B cell (primary cell): ENCODE measurements at regions not wholly inside any gene's neighbourhood (a gene's known extent, or its start where the extent isn't known, plus 50 kb on each side); places are given as distances from the start of the nearest gene placed in this dataset.

Experiments used
- ATAC-seq: fragments of 200-7000 bp; cut with Tn5 transposase; one replicate; pipeline ENCODE4 v1.10.0; 2021; ENCODE audit warnings: low read depth, mild to moderate bottlenecking, moderate number of reproducible peaks, moderate library complexity
- CTCF ChIA-PET: fragments of 350-600 bp; sonication (Branson Sonifier 250); formaldehyde crosslinking; loops from one replicate; lab custom pipeline; 2021; ENCODE audit warnings: antibody characterized with exemption, inconsistent platforms; lab: Charles Lee
- POLR2A ChIA-PET: fragments of 350-600 bp; sonication (Branson Sonifier 250); formaldehyde crosslinking; loops from one replicate; lab custom pipeline; 2021; ENCODE audit warnings: antibody characterized with exemption; lab: Charles Lee
- DNase-seq: peaks from one replicate; pipeline ENCODE4 v3.0.0; 2013
- H2AFZ ChIP-seq: 2 replicates; pipeline ENCODE4 v1.6.1; 2012; ENCODE audit warnings: mild to moderate bottlenecking, low read depth, low read length; ENCODE audit not compliant: insufficient read depth, poor library complexity, severe bottlenecking
- H3K27ac ChIP-seq, 2 donors: 1 replicate in 1 of 2; 2 replicates in 1 of 2; pipeline ENCODE4 v1.5.1; 2012 to 2013; ENCODE audit warnings: low read length in 2 of 2, mild to moderate bottlenecking in 2 of 2, moderate library complexity in 1 of 2
- H3K27me3 ChIP-seq, 4 experiments: fragments of 200-600 bp in 1 of 4; sonication (generic) in 1 of 4; replicated peaks in 1 of 4; 1 replicate in 2 of 4; 2 replicates in 2 of 4; pipeline versions ENCODE4 v1.6.1 to v1.7.0; 2013 to 2016; ENCODE audit warnings: low read length in 3 of 4, mild to moderate bottlenecking in 2 of 4, mixed read lengths in 1 of 4, moderate library complexity in 1 of 4; ENCODE audit not compliant: insufficient read depth in 4 of 4, control insufficient read depth in 3 of 4; ENCODE audit errors: control extremely low read depth in 1 of 4
- H3K36me3 ChIP-seq, 2 experiments: replicated peaks in 1 of 2; 1 replicate in 1 of 2; 2 replicates in 1 of 2; pipeline versions ENCODE4 v1.6.1 to v1.7.1; 2013; ENCODE audit warnings: low read length in 1 of 2; ENCODE audit not compliant: insufficient read depth in 2 of 2, control insufficient read depth in 1 of 2; ENCODE audit errors: control extremely low read depth in 1 of 2, extremely low read depth in 1 of 2
- H3K4me1 ChIP-seq, 2 donors: fragments of 200-600 bp in 1 of 2; sonication (generic) in 1 of 2; 1 replicate in 1 of 2; 2 replicates in 1 of 2; pipeline versions ENCODE4 v1.5.1 to v1.6.1; 2013 to 2017; ENCODE audit warnings: low read length in 2 of 2; ENCODE audit not compliant: control insufficient read depth in 2 of 2, insufficient read depth in 2 of 2
- H3K4me2 ChIP-seq: replicated peaks from 2 replicates; pipeline ENCODE3; 2012; ENCODE audit warnings: mild to moderate bottlenecking, low read depth, low read length; ENCODE audit not compliant: poor library complexity, severe bottlenecking
- H3K4me3 ChIP-seq, 5 experiments: fragments of 200-600 bp in 1 of 5; sonication (generic) in 1 of 5; 1 replicate in 3 of 5; 2 replicates in 2 of 5; pipeline versions ENCODE4 v1.5.1 to v1.7.0; 2011 to 2016; ENCODE audit warnings: low read length in 4 of 5, mild to moderate bottlenecking in 4 of 5, low read depth in 2 of 5, control low read depth in 1 of 5, moderate library complexity in 1 of 5; ENCODE audit not compliant: insufficient read depth in 1 of 5; ENCODE audit errors: control extremely low read depth in 1 of 5, extremely low read depth in 1 of 5
- H3K79me2 ChIP-seq: fragments of 200-600 bp; sonication (generic); one replicate; pipeline ENCODE4 v1.6.0; 2016; ENCODE audit warnings: low read length; ENCODE audit not compliant: control insufficient read depth, insufficient read depth
- H3K9ac ChIP-seq: fragments of 200-600 bp; sonication (generic); 2 replicates; pipeline ENCODE4 v1.6.1; 2017; ENCODE audit warnings: mild to moderate bottlenecking, low read length, moderate library complexity
- H3K9me3 ChIP-seq, 3 donors: one replicate each; pipeline versions ENCODE4 v1.6.1 to v1.7.1; 2013; ENCODE audit warnings: low read length in 2 of 3; ENCODE audit not compliant: control insufficient read depth in 2 of 3, insufficient read depth in 1 of 3; ENCODE audit errors: control extremely low read depth in 1 of 3
- H4K20me1 ChIP-seq: 2 replicates; pipeline ENCODE4 v1.6.0; 2012; ENCODE audit warnings: mild to moderate bottlenecking, low read length; ENCODE audit not compliant: insufficient read depth, control insufficient read depth, poor library complexity, severe bottlenecking
- H3K27ac Mint-ChIP-seq: one replicate; pipeline ENCODE4 v1.8.0; 2021; ENCODE audit warnings: mixed read lengths
- H3K27me3 Mint-ChIP-seq: one replicate; pipeline ENCODE4 v1.8.0; 2021; ENCODE audit warnings: mixed read lengths
- H3K4me1 Mint-ChIP-seq: one replicate; pipeline ENCODE4 v1.8.0; 2021; ENCODE audit warnings: mixed read lengths
- H3K4me3 Mint-ChIP-seq: one replicate; pipeline ENCODE4 v1.8.0; 2021; ENCODE audit warnings: mixed read lengths
- H3K9me3 Mint-ChIP-seq: one replicate; pipeline ENCODE4 v1.8.0; 2022; ENCODE audit warnings: mixed read lengths; ENCODE audit not compliant: insufficient read depth
- EZH2 ChIP-seq: IDR thresholded peaks from 2 replicates; pipeline ENCODE4 v1.6.1; 2012; ENCODE audit warnings: borderline replicate concordance, low read depth, mild to moderate bottlenecking, moderate library complexity, low read length; ENCODE audit not compliant: insufficient read depth, poor library complexity, severe bottlenecking
- WGBS: methylation state at CpG from one replicate; pipeline ENCODE4 v1.1.5; 2013; ENCODE audit warnings: missing lambda C conversion rate; ENCODE audit not compliant: insufficient coverage; 5-methylcytosine and 5-hydroxymethylcytosine counted together
- intact Hi-C: fragments of 100-400 bp; cut with micrococcal nuclease; formaldehyde crosslinking; loops from one replicate; pipeline ENCODE4 v1.10.0; 2022
- TF ChIP-seq, protein P1 (sequence below): fragments of 200-600 bp; IDR thresholded peaks from one replicate; pipeline ENCODE4 v1.8.0; 2022; ENCODE audit warnings: antibody characterized with exemption, mild to moderate bottlenecking

DNA sequence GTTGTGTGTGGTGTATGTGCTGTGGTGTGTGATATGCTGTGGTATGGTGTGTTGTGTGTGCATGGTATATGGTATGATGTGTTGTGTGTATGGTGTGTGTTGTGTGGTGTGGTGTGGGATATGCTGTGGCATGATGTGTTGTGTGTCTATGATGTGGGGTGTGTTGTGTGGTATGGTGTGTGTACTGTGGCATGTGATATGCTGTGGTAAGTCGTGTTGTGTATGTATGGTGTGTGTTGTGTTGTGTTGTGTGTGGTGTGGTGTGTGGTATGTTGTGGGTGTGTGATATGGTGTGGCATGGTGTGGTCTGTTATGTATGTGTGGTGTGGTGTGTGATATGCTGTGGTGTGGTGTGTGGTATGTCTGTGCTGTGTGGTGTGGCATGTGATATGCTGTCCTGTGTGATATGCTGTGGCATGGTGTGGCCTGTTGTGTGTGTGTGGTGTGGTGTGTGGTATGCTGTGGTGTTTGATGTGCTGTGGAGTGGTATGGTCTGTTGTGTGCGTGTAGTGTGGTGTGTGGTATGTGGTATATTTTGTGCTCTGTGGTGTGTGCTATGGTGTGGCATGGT, 318.0 kb downstream of the PTPRU start:
- CTCF ChIA-PET = no interaction called here
- no peak for DNase-seq
- WGBS = 100% methylated on average over 2 of the region's 2 CpGs

GRCh38 chr1:29551123-29551936, 315.0 kb downstream of the PTPRU start:
- no peaks in the 10 kb centered on the region for H3K9me3 Mint-ChIP-seq
- H3K27me3 ChIP-seq = no peaks in the 10 kb centered on the region
- WGBS = 93% methylated on average over 18 of the region's 21 CpGs

More for the DNA sequence above, 318.0 kb downstream of the PTPRU start:
- no peak for TF ChIP-seq EZH2
- TF ChIP-seq, protein P1, sequence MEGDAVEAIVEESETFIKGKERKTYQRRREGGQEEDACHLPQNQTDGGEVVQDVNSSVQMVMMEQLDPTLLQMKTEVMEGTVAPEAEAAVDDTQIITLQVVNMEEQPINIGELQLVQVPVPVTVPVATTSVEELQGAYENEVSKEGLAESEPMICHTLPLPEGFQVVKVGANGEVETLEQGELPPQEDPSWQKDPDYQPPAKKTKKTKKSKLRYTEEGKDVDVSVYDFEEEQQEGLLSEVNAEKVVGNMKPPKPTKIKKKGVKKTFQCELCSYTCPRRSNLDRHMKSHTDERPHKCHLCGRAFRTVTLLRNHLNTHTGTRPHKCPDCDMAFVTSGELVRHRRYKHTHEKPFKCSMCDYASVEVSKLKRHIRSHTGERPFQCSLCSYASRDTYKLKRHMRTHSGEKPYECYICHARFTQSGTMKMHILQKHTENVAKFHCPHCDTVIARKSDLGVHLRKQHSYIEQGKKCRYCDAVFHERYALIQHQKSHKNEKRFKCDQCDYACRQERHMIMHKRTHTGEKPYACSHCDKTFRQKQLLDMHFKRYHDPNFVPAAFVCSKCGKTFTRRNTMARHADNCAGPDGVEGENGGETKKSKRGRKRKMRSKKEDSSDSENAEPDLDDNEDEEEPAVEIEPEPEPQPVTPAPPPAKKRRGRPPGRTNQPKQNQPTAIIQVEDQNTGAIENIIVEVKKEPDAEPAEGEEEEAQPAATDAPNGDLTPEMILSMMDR = no peak
- POLR2A ChIA-PET = no interaction called here
- H3K36me3 ChIP-seq = no peaks in the 10 kb centered on the region
- H3K4me1 Mint-ChIP-seq = no peaks in the 10 kb centered on the region
- intact Hi-C loops = no loop called here
- H3K27ac Mint-ChIP-seq = no peak overlapping the region
- no peaks in the 10 kb centered on the region for H3K27me3 ChIP-seq
- no peaks in the 10 kb centered on the region for H4K20me1 ChIP-seq
- H3K4me3 Mint-ChIP-seq = no peak overlapping the region
- H3K27ac ChIP-seq = no peak overlapping the region
- H3K9me3 Mint-ChIP-seq = no peaks in the 10 kb centered on the region
- no peaks in the 10 kb centered on the region for H3K27me3 Mint-ChIP-seq
- no peaks in the 10 kb centered on the region for H3K4me1 ChIP-seq
- no peak for ATAC-seq
- H2AFZ ChIP-seq = no peak overlapping the region
- H3K4me3 ChIP-seq = no peak overlapping the region
- no peaks in the 10 kb centered on the region for H3K79me2 ChIP-seq
- no peak overlapping the region for H3K4me2 ChIP-seq
- H3K9ac ChIP-seq = no peak overlapping the region
- peaks cover 0 to 6% (median 0%) of the 10 kb centered on the region in 3 donors for H3K9me3 ChIP-seq

More at GRCh38 chr1:29551123-29551936, 315.0 kb downstream of the PTPRU start:
- H3K27ac Mint-ChIP-seq = no peak overlapping the region
- H3K79me2 ChIP-seq = no peaks in the 10 kb centered on the region
- no peaks in the 10 kb centered on the region for H4K20me1 ChIP-seq
- no peak overlapping the region for H3K4me2 ChIP-seq
- H3K27ac ChIP-seq = no peak overlapping the region
- H3K9me3 ChIP-seq = peaks cover 0 to 6% (median 0%) of the 10 kb centered on the region in 3 donors
- H3K36me3 ChIP-seq = no peaks in the 10 kb centered on the region
- H2AFZ ChIP-seq = no peak overlapping the region
- intact Hi-C loops = no loop called here
- no peak overlapping the region for H3K4me3 ChIP-seq
- DNase-seq = no peak
- ChIA-PET POLR2A (no interaction called here), CTCF (no interaction called here)
- H3K9ac ChIP-seq = no peak overlapping the region
- H3K27me3 Mint-ChIP-seq = no peaks in the 10 kb centered on the region
- no peaks in the 10 kb centered on the region for H3K4me1 ChIP-seq
- no peaks in the 10 kb centered on the region for H3K4me1 Mint-ChIP-seq
- H3K4me3 Mint-ChIP-seq = no peak overlapping the region
- no peak for ATAC-seq
- TF ChIP-seq, protein P1 = no peak
- no peak for TF ChIP-seq EZH2
